ENCODE measurements at regions not wholly inside any gene's neighbourhood (a gene's known extent, or its start where the extent isn't known, plus 50 kb on each side); places are given as distances from the start of the nearest gene placed in this dataset.
"Not testable (repeated sequence)": the region's sequence is repeated elsewhere in the genome, so short reads cannot be mapped to it uniquely, and the experiment has no call there.

- TF ChIP-seq, protein P1, sequence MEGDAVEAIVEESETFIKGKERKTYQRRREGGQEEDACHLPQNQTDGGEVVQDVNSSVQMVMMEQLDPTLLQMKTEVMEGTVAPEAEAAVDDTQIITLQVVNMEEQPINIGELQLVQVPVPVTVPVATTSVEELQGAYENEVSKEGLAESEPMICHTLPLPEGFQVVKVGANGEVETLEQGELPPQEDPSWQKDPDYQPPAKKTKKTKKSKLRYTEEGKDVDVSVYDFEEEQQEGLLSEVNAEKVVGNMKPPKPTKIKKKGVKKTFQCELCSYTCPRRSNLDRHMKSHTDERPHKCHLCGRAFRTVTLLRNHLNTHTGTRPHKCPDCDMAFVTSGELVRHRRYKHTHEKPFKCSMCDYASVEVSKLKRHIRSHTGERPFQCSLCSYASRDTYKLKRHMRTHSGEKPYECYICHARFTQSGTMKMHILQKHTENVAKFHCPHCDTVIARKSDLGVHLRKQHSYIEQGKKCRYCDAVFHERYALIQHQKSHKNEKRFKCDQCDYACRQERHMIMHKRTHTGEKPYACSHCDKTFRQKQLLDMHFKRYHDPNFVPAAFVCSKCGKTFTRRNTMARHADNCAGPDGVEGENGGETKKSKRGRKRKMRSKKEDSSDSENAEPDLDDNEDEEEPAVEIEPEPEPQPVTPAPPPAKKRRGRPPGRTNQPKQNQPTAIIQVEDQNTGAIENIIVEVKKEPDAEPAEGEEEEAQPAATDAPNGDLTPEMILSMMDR (IDR thresholded peaks at IDR 0.05), result not testable (repeated sequence)
- TF ChIP-seq POLR2A (IDR thresholded peaks at IDR 0.05), result not testable (repeated sequence)
Measured at GRCh38 chr1:807066-807465, 116.7 kb upstream of the SAMD11 start.

Measured in esophagus squamous epithelium (tissue), 4 donors.